GM21717 (cell line): ENCODE measurements at regions not wholly inside any gene's neighbourhood (a gene's known extent, or its start where the extent isn't known, plus 50 kb on each side); places are given as distances from the start of the nearest gene placed in this dataset.
"Not testable (repeated sequence)": the region's sequence is repeated elsewhere in the genome, so short reads cannot be mapped to it uniquely, and the experiment has no call there.

Experiments used
- ATAC-seq: cut with Tn5 transposase; IDR thresholded peaks from one replicate; pipeline ENCODE4 v1.9.1; 2021; ENCODE audit warnings: mild to moderate bottlenecking, moderate library complexity; ENCODE audit not compliant: unreplicated experiment

GRCh38 chr13:79190932-79191331 lies 215.1 kb downstream of the RBM26 start:
- ATAC-seq = peak; percentile 33

- ATAC-seq = peak; percentile 41
Measured at GRCh38 chr13:79187917-79188690, 218.0 kb downstream of the RBM26 start.

GRCh38 chr13:79185580-79185979 lies 220.5 kb downstream of the RBM26 start:
- no peak for ATAC-seq

GRCh38 chr13:79183231-79183630 lies 222.8 kb downstream of the RBM26 start:
- no peak for ATAC-seq

- not testable (repeated sequence) for ATAC-seq
Measured at GRCh38 chr13:79173691-79174090, 232.4 kb downstream of the RBM26 start.

- ATAC-seq = not testable (repeated sequence)
Measured at GRCh38 chr13:79172924-79173323, 233.1 kb downstream of the RBM26 start.

- no peak for ATAC-seq
Measured at GRCh38 chr13:79171141-79172061, 234.7 kb downstream of the RBM26 start.

- no peak for ATAC-seq
Measured at GRCh38 chr13:79160818-79161217, 245.2 kb downstream of the RBM26 start.

GRCh38 chr13:79155883-79156282 lies 250.2 kb downstream of the RBM26 start:
- ATAC-seq = no peak

- no peak for ATAC-seq
Measured at GRCh38 chr13:79149210-79149609, 256.8 kb downstream of the RBM26 start.

- ATAC-seq = no peak
Measured at GRCh38 chr13:79141082-79141481, 265.0 kb downstream of the RBM26 start.

- ATAC-seq = no peak
Measured at GRCh38 chr13:79128158-79128557, 277.9 kb downstream of the RBM26 start.

- ATAC-seq = no peak
Measured at GRCh38 chr13:79126706-79127105, 279.3 kb downstream of the RBM26 start.

GRCh38 chr13:79124183-79124582 lies 281.9 kb downstream of the RBM26 start:
- ATAC-seq = no peak

GRCh38 chr13:79121286-79121685 lies 284.8 kb downstream of the RBM26 start:
- no peak for ATAC-seq

- no peak for ATAC-seq
Measured at GRCh38 chr13:79119578-79120107, 286.4 kb downstream of the RBM26 start.

GRCh38 chr13:79112016-79112415 lies 294.0 kb downstream of the RBM26 start:
- no peak for ATAC-seq

- ATAC-seq = peak; percentile 88
Measured at GRCh38 chr13:79108914-79109643, 297.0 kb downstream of the RBM26 start.

GRCh38 chr13:79098596-79098995 lies 307.5 kb downstream of the RBM26 start:
- ATAC-seq = no peak

- no peak for ATAC-seq
Measured at GRCh38 chr13:79097201-79097600, 308.9 kb downstream of the RBM26 start.

GRCh38 chr13:79096099-79096498 lies 310.0 kb downstream of the RBM26 start:
- ATAC-seq = no peak
